Activated CD8-positive, alpha-beta memory T cell treated with anti-CD3 and anti-CD28 coated beads, Interleukin-2, amount 50 U/mL, for 48 hours (primary cell): ENCODE measurements at regions not wholly inside any gene's neighbourhood (a gene's known extent, or its start where the extent isn't known, plus 50 kb on each side); places are given as distances from the start of the nearest gene placed in this dataset.
"Not testable (repeated sequence)": the region's sequence is repeated elsewhere in the genome, so short reads cannot be mapped to it uniquely, and the experiment has no call there.

Source experiments
- DNase-seq: peaks from one replicate; pipeline ENCODE4 v3.0.0-alpha.2; 2020

GRCh38 chr2:81050580-81051095, 746.1 kb upstream of the LRRTM1 start:
- DNase-seq, result no peak

- no peak for DNase-seq
These were observed 739.1 kb upstream of the LRRTM1 start for GRCh38 chr2:81043681-81044080.

GRCh38 chr2:81007104-81007503, 702.6 kb upstream of the LRRTM1 start:
- DNase-seq, result no peak

- no peak for DNase-seq
These were observed 698.4 kb upstream of the LRRTM1 start for GRCh38 chr2:81002906-81003305.

- DNase-seq, result no peak
These were observed 682.9 kb upstream of the LRRTM1 start for GRCh38 chr2:80987466-80987865.

GRCh38 chr2:80969900-80970299, 665.3 kb upstream of the LRRTM1 start:
- DNase-seq, result no peak

GRCh38 chr2:80968450-80968849, 663.9 kb upstream of the LRRTM1 start:
- DNase-seq, result no peak

GRCh38 chr2:80947601-80948130, 643.1 kb upstream of the LRRTM1 start:
- no peak for DNase-seq

- DNase-seq, result no peak
These were observed 638.9 kb upstream of the LRRTM1 start for GRCh38 chr2:80943487-80943886.

GRCh38 chr2:80942766-80943165, 638.2 kb upstream of the LRRTM1 start:
- DNase-seq, result no peak

GRCh38 chr2:80938463-80938862, 633.9 kb upstream of the LRRTM1 start:
- DNase-seq, result no peak

- DNase-seq, result not testable (repeated sequence)
These were observed 627.3 kb upstream of the LRRTM1 start for GRCh38 chr2:80931820-80932219.

- no peak for DNase-seq
These were observed 626.2 kb upstream of the LRRTM1 start for GRCh38 chr2:80930777-80931176.

- no peak for DNase-seq
These were observed 621.6 kb upstream of the LRRTM1 start for GRCh38 chr2:80926168-80926567.

- no peak for DNase-seq
These were observed 592.0 kb upstream of the LRRTM1 start for GRCh38 chr2:80896576-80896975.

- no peak for DNase-seq
These were observed 589.9 kb upstream of the LRRTM1 start for GRCh38 chr2:80894486-80894885.

GRCh38 chr2:80893711-80894110, 589.2 kb upstream of the LRRTM1 start:
- DNase-seq, result no peak

- DNase-seq, result no peak
These were observed 584.5 kb upstream of the LRRTM1 start for GRCh38 chr2:80889009-80889408.

GRCh38 chr2:80887841-80888378, 583.4 kb upstream of the LRRTM1 start:
- DNase-seq, result no peak

- DNase-seq, result no peak
These were observed 569.8 kb upstream of the LRRTM1 start for GRCh38 chr2:80874374-80874773.

GRCh38 chr2:80869858-80870438, 565.4 kb upstream of the LRRTM1 start:
- no peak for DNase-seq

GRCh38 chr2:80863147-80863714, 558.7 kb upstream of the LRRTM1 start:
- no peak for DNase-seq

GRCh38 chr2:80858965-80859364, 554.4 kb upstream of the LRRTM1 start:
- no peak for DNase-seq

- DNase-seq, result no peak
These were observed 551.7 kb upstream of the LRRTM1 start for GRCh38 chr2:80856227-80856626.
